ENCODE measurements at regions not wholly inside any gene's neighbourhood (a gene's known extent, or its start where the extent isn't known, plus 50 kb on each side); places are given as distances from the start of the nearest gene placed in this dataset.

GRCh38 chr7:46028246-46028645 is 107.2 kb upstream of the IGFBP3 start:
- TF ChIP-seq CTCF (IDR thresholded peaks at IDR 0.05 in 4 of 5, conservative IDR thresholded peaks at IDR 0.05 in 1 of 5) (no peak), POLR2A (IDR thresholded peaks at IDR 0.05) (no peak)
